Sigmoid colon (tissue), 6 donors: ENCODE measurements at regions not wholly inside any gene's neighbourhood (a gene's known extent, or its start where the extent isn't known, plus 50 kb on each side); places are given as distances from the start of the nearest gene placed in this dataset.

Experiments
- DNase-seq: peaks from one replicate; pipeline ENCODE4 v3.0.0-alpha.2; 2019
- H3K27ac ChIP-seq, 4 donors: fragments of 200-600 bp; sonication (generic); one replicate each; pipeline ENCODE4 v1.5.1; 2016 to 2019; ENCODE audit warnings: mild to moderate bottlenecking in 1 of 4
- H3K27me3 ChIP-seq, 3 donors: fragments of 200-600 bp; sonication (generic); one replicate each; pipeline ENCODE4 v1.5.1; 2019; ENCODE audit warnings: mild to moderate bottlenecking in 1 of 3
- H3K36me3 ChIP-seq, 4 donors: fragments of 200-600 bp; sonication (generic); one replicate each; pipeline ENCODE4 v1.5.1; 2016 to 2019
- H3K4me1 ChIP-seq, 4 donors: fragments of 200-600 bp; sonication (generic); one replicate each; pipeline ENCODE4 v1.5.1; 2017 to 2019
- H3K4me3 ChIP-seq, 4 donors: fragments of 200-600 bp; sonication (generic); one replicate each; pipeline ENCODE4 v1.5.1; 2017 to 2019; ENCODE audit warnings: mild to moderate bottlenecking in 2 of 4, moderate library complexity in 1 of 4
- H3K9me3 ChIP-seq, 4 donors: fragments of 200-600 bp in 3 of 4; sonication (generic) in 3 of 4; one replicate each; pipeline versions ENCODE4 v1.5.1 to v1.6.1; 2013 to 2019
- EP300 ChIP-seq, 4 donors: sonication (generic); formaldehyde crosslinking; IDR thresholded peaks; one replicate each; pipeline ENCODE4 v1.6.1; 2017; ENCODE audit warnings: antibody characterized with exemption in 4 of 4
- POLR2A ChIP-seq, 2 donors: fragments of 450-650 bp; IDR thresholded peaks; one replicate each; pipeline ENCODE4 v1.6.1; 2016; ENCODE audit warnings: antibody characterized with exemption in 2 of 2, mild to moderate bottlenecking in 2 of 2, moderate library complexity in 2 of 2
- POLR2AphosphoS5 ChIP-seq, 4 donors: sonication (generic); formaldehyde crosslinking; IDR thresholded peaks; one replicate each; pipeline ENCODE4 v1.6.1; 2017; ENCODE audit warnings: antibody characterized with exemption in 4 of 4
- WGBS, 2 donors: extraction: QIAGEN DNeasy Blood & Tissue Kit; methylation state at CpG; one replicate each; pipeline ENCODE4 v1.1.7; 2013; 5-methylcytosine and 5-hydroxymethylcytosine counted together
- intact Hi-C: fragments of 100-400 bp; cut with DNase I; formaldehyde crosslinking; loops from one replicate; pipeline ENCODE4 v1.15.1; 2023
- TF ChIP-seq, protein P1 (sequence below), 4 experiments: fragments of 450-650 bp in 3 of 4; fragments of 200-600 bp in 1 of 4; IDR thresholded peaks; one replicate each; pipeline ENCODE4 v1.5.1; 2016 to 2019; ENCODE audit warnings: antibody characterized with exemption in 4 of 4, mild to moderate bottlenecking in 3 of 4, moderate library complexity in 2 of 4
- donor health status: healthy with polysubstance abuse.
- donor health status: healthy.

DNA sequence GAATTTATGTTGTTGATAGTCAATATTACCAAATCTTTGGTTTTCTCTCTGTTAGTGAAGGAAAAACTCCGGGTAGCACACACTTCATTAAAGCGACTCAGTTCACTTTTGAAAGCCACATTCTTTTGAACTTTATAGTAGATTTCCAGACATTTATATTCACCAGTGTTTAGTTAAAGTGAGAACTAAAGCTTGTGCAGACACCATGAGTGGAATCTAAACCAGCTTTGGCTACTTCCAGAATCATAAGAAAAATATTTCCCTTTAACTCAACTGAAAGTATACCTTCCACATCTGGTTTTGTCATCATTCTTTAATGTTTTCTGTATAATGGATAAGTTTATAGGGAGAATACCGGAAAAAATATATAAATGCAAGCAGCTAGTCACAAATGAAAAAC lies 92.1 kb upstream of the COL21A1 start:
- H3K27ac ChIP-seq = peak overlapping the region in 3 of 4 donors; percentile 49 to 69 (median 57)
- H3K36me3 ChIP-seq = no peaks in the 10 kb centered on the region
- intact Hi-C loops = no loop called here
- no peak overlapping the region for H3K4me3 ChIP-seq
- H3K4me1 ChIP-seq = peaks cover 0 to 31% (median 22%) of the 10 kb centered on the region in 4 donors
- TF ChIP-seq EP300 (IDR thresholded peaks at IDR 0.05) (no peak), POLR2AphosphoS5 (IDR thresholded peaks at IDR 0.05) (no peak), POLR2A (IDR thresholded peaks at IDR 0.05) (no peak)
- TF ChIP-seq, protein P1, sequence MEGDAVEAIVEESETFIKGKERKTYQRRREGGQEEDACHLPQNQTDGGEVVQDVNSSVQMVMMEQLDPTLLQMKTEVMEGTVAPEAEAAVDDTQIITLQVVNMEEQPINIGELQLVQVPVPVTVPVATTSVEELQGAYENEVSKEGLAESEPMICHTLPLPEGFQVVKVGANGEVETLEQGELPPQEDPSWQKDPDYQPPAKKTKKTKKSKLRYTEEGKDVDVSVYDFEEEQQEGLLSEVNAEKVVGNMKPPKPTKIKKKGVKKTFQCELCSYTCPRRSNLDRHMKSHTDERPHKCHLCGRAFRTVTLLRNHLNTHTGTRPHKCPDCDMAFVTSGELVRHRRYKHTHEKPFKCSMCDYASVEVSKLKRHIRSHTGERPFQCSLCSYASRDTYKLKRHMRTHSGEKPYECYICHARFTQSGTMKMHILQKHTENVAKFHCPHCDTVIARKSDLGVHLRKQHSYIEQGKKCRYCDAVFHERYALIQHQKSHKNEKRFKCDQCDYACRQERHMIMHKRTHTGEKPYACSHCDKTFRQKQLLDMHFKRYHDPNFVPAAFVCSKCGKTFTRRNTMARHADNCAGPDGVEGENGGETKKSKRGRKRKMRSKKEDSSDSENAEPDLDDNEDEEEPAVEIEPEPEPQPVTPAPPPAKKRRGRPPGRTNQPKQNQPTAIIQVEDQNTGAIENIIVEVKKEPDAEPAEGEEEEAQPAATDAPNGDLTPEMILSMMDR (IDR thresholded peaks at IDR 0.05) = no peak
- DNase-seq = no peak
- WGBS, 2 donors = 59 to 62% methylated on average over 3 of the region's 3 CpGs
- no peaks in the 10 kb centered on the region for H3K27me3 ChIP-seq
- no peaks in the 10 kb centered on the region for H3K9me3 ChIP-seq

DNA sequence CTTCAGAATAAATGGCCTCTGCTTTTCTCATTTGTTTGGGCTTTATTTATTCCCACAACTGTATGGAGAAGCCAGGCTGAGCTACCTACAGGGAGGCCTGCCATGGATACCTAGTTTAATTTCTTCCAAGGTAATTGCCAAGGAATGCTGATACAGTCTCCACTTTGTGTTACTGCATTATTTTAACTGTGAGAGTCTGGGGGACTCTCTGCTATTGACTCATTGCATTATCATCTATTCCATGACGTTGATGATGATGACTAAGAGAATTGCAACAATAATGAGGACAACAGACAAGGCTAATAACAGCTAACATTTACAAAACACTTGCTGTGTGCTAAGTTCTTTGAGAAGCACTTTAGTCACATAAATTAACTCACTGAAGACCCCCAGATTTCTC lies 88.3 kb upstream of the COL21A1 start:
- Histone ChIP-seq H3K27me3 (no peaks in the 10 kb centered on the region), H3K4me1 (peaks cover 0 to 25% (median 21%) of the 10 kb centered on the region in 4 donors), H3K9me3 (no peaks in the 10 kb centered on the region), H3K36me3 (no peaks in the 10 kb centered on the region), H3K4me3 (no peak overlapping the region), H3K27ac (no peak overlapping the region)
- no peak for TF ChIP-seq POLR2AphosphoS5 (IDR thresholded peaks at IDR 0.05)
- TF ChIP-seq, protein P1 (IDR thresholded peaks at IDR 0.05) = no peak
- no peak for TF ChIP-seq POLR2A (IDR thresholded peaks at IDR 0.05)
- no peak for TF ChIP-seq EP300 (IDR thresholded peaks at IDR 0.05)
- intact Hi-C loops = no loop called here
- WGBS, 2 donors = 49 to 69% methylated on average over 1 of the region's 1 CpG
- no peak for DNase-seq

DNA sequence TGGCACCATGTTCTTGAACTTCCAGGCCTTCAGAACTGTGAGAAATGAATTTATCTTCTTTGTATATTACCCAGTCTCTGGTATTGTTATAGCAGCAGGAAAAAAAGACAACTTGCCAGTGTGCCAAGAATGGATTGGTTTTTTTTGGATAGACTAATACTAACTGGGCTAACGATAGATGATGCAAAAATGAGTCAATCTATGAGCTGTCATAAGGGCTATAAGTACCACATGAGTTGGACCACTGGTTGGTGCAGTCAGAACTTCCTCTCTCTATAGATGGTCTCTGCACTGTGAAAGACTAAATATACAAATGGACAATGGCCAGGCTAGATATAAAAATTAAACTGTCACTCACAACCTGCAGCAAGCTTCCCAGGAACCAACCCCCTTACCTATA lies 87.6 kb upstream of the COL21A1 start:
- Histone ChIP-seq H3K36me3 (no peaks in the 10 kb centered on the region), H3K4me1 (peaks cover 0 to 18% (median 16%) of the 10 kb centered on the region in 4 donors), H3K27ac (no peak overlapping the region), H3K27me3 (no peaks in the 10 kb centered on the region), H3K9me3 (no peaks in the 10 kb centered on the region), H3K4me3 (no peak overlapping the region)
- WGBS, 2 donors = 74 to 79% methylated on average over 1 of the region's 1 CpG
- intact Hi-C loops = no loop called here
- DNase-seq = no peak
- TF ChIP-seq POLR2AphosphoS5 (IDR thresholded peaks at IDR 0.05) = no peak
- TF ChIP-seq POLR2A (IDR thresholded peaks at IDR 0.05) = no peak
- TF ChIP-seq, protein P1 (IDR thresholded peaks at IDR 0.05) = no peak
- no peak for TF ChIP-seq EP300 (IDR thresholded peaks at IDR 0.05)

DNA sequence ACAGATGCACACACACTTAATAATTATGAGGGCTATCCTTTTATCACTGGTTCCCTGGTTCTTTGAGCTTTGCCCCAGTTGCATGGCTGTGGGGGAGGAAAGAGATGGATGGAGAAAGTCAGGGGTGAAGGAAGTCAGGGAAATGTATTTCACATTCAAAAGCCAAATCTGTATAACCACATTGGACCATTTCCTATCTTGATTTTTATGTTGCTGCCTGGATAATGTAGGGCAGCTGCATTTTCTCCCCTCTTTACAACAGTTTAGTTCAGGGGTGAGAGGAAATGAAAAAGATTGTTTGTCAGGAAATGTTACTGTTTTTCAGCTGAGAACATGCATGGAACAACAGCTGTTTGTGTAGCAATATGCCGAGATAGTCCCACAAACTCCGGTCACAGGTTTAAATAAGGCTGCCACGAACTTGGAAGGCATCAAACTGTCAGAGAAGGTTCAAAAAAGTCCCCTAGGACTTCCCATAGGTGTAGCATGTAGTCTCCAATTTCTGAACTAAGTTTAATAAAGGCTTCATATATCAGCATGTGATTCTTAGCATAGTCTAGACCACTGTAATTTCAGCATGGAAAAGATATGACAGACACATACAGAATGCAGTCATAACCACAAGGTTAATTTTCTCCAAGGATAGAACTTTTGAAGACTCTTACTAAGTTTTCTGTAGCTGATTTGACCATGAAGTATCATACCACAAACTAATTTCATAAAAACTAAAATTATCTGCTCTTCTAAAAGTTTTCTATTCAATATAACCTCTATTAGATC lies 82.1 kb upstream of the COL21A1 start:
- DNase-seq = no peak
- Histone ChIP-seq H3K4me3 (no peak overlapping the region), H3K36me3 (no peaks in the 10 kb centered on the region), H3K4me1 (peaks cover 0 to 24% (median 23%) of the 10 kb centered on the region in 4 donors), H3K27ac (peak overlapping the region in 2 of 4 donors; percentile 27 to 34), H3K27me3 (no peaks in the 10 kb centered on the region), H3K9me3 (no peaks in the 10 kb centered on the region)
- TF ChIP-seq, protein P1 (IDR thresholded peaks at IDR 0.05) = no peak
- intact Hi-C loops = no loop called here
- 36 to 44% methylated on average over 3 of the region's 3 CpGs for WGBS, 2 donors

DNA sequence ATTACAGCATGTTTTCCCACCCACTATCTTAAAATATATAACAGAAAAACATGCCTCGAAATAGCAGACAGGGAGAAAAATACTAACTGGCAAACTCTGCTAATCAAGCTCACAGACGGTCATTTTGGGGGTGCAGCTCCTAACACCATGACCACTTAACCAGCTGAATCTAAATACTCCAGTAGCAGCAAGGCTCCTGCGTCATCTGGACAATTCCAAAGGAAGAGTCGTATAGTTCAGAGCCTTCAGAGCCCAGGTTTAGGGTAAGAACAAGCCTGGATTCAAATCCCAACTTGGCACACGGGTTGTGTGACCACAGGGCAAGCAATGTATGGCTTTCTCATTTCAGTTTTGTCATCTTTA lies 81.3 kb upstream of the COL21A1 start:
- 74 to 76% methylated on average over 5 of the region's 5 CpGs for WGBS, 2 donors
- Histone ChIP-seq H3K4me3 (no peak overlapping the region), H3K27me3 (no peaks in the 10 kb centered on the region), H3K36me3 (no peaks in the 10 kb centered on the region), H3K9me3 (no peaks in the 10 kb centered on the region), H3K4me1 (peaks cover 0 to 24% (median 23%) of the 10 kb centered on the region in 4 donors), H3K27ac (peak overlapping the region in 2 of 4 donors; percentile 27 to 34)
- no peak for DNase-seq
- intact Hi-C loops = no loop called here
- TF ChIP-seq POLR2AphosphoS5 (IDR thresholded peaks at IDR 0.05) (no peak), EP300 (IDR thresholded peaks at IDR 0.05) (no peak), POLR2A (IDR thresholded peaks at IDR 0.05) (no peak)
- TF ChIP-seq, protein P1 (IDR thresholded peaks at IDR 0.05) = no peak
